ENCODE measurements at regions not wholly inside any gene's neighbourhood (a gene's known extent, or its start where the extent isn't known, plus 50 kb on each side); places are given as distances from the start of the nearest gene placed in this dataset.

- DNase-seq (no peak), ATAC-seq (no peak)
- no peak overlapping the region for H3K4me3 ChIP-seq (ENCODE audit: low read length)
- Mint-ChIP-seq H3K9me3 (peaks cover 0 to 2% of the 10 kb centered on the region in 2 donors), H3K27ac (no peak overlapping the region), H3K36me3 (no peaks in the 10 kb centered on the region), H3K27me3 (ENCODE audit: low read depth in 2 of 2) (peaks cover 10 to 33% of the 10 kb centered on the region in 2 donors), H3K4me3 (no peak overlapping the region), H3K4me1 (no peaks in the 10 kb centered on the region)
- H3K36me3 ChIP-seq (ENCODE audit: control insufficient read depth, insufficient read depth, low read length): no peaks in the 10 kb centered on the region
- H3K27me3 ChIP-seq (ENCODE audit: control insufficient read depth, insufficient read depth, low read length): no peaks in the 10 kb centered on the region
- H3K9me3 ChIP-seq (ENCODE audit: control insufficient read depth, insufficient read depth, low read length): no peaks in the 10 kb centered on the region
- 91% methylated on average over 4 of the region's 4 CpGs for WGBS (ENCODE audit: insufficient coverage)
- no peak for TF ChIP-seq CTCF (IDR thresholded peaks at IDR 0.05)
- intact Hi-C loops (cut with micrococcal nuclease): no loop called here
- no peak overlapping the region for H3K27ac ChIP-seq (ENCODE audit: low read length)
- no peaks in the 10 kb centered on the region for H3K4me1 ChIP-seq (ENCODE audit: control insufficient read depth, insufficient read depth, low read length)
Measured at GRCh38 chr1:182175361-182175931, 113.9 kb upstream of the ZNF648 start.

GRCh38 chr1:182174513-182174855, 113.0 kb upstream of the ZNF648 start:
- no peaks in the 10 kb centered on the region for H3K36me3 ChIP-seq (ENCODE audit: control insufficient read depth, insufficient read depth, low read length)
- H3K27me3 ChIP-seq (ENCODE audit: control insufficient read depth, insufficient read depth, low read length): no peaks in the 10 kb centered on the region
- Mint-ChIP-seq H3K9me3 (peaks cover 0 to 2% of the 10 kb centered on the region in 2 donors), H3K4me3 (no peak overlapping the region), H3K4me1 (no peaks in the 10 kb centered on the region), H3K27ac (no peak overlapping the region), H3K27me3 (ENCODE audit: low read depth in 2 of 2) (peaks cover 10 to 34% of the 10 kb centered on the region in 2 donors), H3K36me3 (no peaks in the 10 kb centered on the region)
- ATAC-seq: no peak
- DNase-seq: no peak
- WGBS (ENCODE audit: insufficient coverage): 80% methylated on average over 1 of the region's 1 CpG
- no peak overlapping the region for H3K27ac ChIP-seq (ENCODE audit: low read length)
- no peaks in the 10 kb centered on the region for H3K9me3 ChIP-seq (ENCODE audit: control insufficient read depth, insufficient read depth, low read length)
- H3K4me1 ChIP-seq (ENCODE audit: control insufficient read depth, insufficient read depth, low read length): no peaks in the 10 kb centered on the region
- no peak for TF ChIP-seq CTCF (IDR thresholded peaks at IDR 0.05)
- H3K4me3 ChIP-seq (ENCODE audit: low read length): no peak overlapping the region
- intact Hi-C loops (cut with micrococcal nuclease): no loop called here

- Mint-ChIP-seq H3K27ac (no peak overlapping the region), H3K4me1 (no peaks in the 10 kb centered on the region), H3K27me3 (ENCODE audit: low read depth in 2 of 2) (peaks cover 13 to 33% of the 10 kb centered on the region in 2 donors), H3K4me3 (no peak overlapping the region), H3K9me3 (peaks cover 0 to 2% of the 10 kb centered on the region in 2 donors), H3K36me3 (no peaks in the 10 kb centered on the region)
- intact Hi-C loops (cut with micrococcal nuclease): no loop called here
- no peaks in the 10 kb centered on the region for H3K9me3 ChIP-seq (ENCODE audit: control insufficient read depth, insufficient read depth, low read length)
- no peaks in the 10 kb centered on the region for H3K4me1 ChIP-seq (ENCODE audit: control insufficient read depth, insufficient read depth, low read length)
- TF ChIP-seq CTCF (IDR thresholded peaks at IDR 0.05): no peak
- no peak overlapping the region for H3K27ac ChIP-seq (ENCODE audit: low read length)
- no peak overlapping the region for H3K4me3 ChIP-seq (ENCODE audit: low read length)
- no peaks in the 10 kb centered on the region for H3K27me3 ChIP-seq (ENCODE audit: control insufficient read depth, insufficient read depth, low read length)
- DNase-seq (no peak), ATAC-seq (no peak)
- H3K36me3 ChIP-seq (ENCODE audit: control insufficient read depth, insufficient read depth, low read length): no peaks in the 10 kb centered on the region
- WGBS (ENCODE audit: insufficient coverage): 89% methylated on average over 1 of the region's 5 CpGs
Measured at GRCh38 chr1:182173808-182174512, 112.4 kb upstream of the ZNF648 start.

- ATAC-seq (no peak), DNase-seq (no peak)
- no peaks in the 10 kb centered on the region for H3K9me3 ChIP-seq (ENCODE audit: control insufficient read depth, insufficient read depth, low read length)
- no peaks in the 10 kb centered on the region for H3K27me3 ChIP-seq (ENCODE audit: control insufficient read depth, insufficient read depth, low read length)
- Mint-ChIP-seq H3K36me3 (no peaks in the 10 kb centered on the region), H3K27me3 (ENCODE audit: low read depth in 2 of 2) (peaks cover 8 to 24% of the 10 kb centered on the region in 2 donors), H3K4me1 (no peaks in the 10 kb centered on the region), H3K27ac (no peak overlapping the region), H3K9me3 (peaks cover 0 to 2% of the 10 kb centered on the region in 2 donors), H3K4me3 (no peak overlapping the region)
- no peak for TF ChIP-seq CTCF (IDR thresholded peaks at IDR 0.05)
- no peak overlapping the region for H3K27ac ChIP-seq (ENCODE audit: low read length)
- intact Hi-C loops (cut with micrococcal nuclease): no loop called here
- H3K4me3 ChIP-seq (ENCODE audit: low read length): no peak overlapping the region
- no peaks in the 10 kb centered on the region for H3K4me1 ChIP-seq (ENCODE audit: control insufficient read depth, insufficient read depth, low read length)
- no peaks in the 10 kb centered on the region for H3K36me3 ChIP-seq (ENCODE audit: control insufficient read depth, insufficient read depth, low read length)
Measured at GRCh38 chr1:182172699-182173098, 111.2 kb upstream of the ZNF648 start.
